ENCODE measurements at regions not wholly inside any gene's neighbourhood (a gene's known extent, or its start where the extent isn't known, plus 50 kb on each side); places are given as distances from the start of the nearest gene placed in this dataset.

DNA sequence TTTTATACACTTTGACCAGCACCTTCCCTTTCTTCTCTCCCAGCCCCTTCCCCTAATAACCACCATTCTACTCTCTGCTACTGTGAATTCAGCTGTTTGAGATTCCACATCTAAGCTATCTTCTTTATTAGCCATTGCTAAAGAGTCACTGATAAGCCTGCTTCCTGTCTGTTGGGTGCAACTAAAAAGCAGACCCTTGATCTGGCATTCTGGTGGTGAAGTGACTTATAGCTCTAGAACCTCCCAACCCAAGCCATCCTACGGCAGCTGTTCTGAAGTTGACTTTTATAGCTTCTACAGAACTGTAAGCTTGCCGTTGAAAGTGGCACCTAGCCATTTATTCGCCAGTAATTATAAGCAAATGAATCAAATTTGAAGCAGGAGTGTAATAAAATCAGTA, 105.6 kb downstream of the AHR start:
- no peak for TF ChIP-seq EZH2phosphoT487 (IDR thresholded peaks at IDR 0.05; ENCODE audit: borderline replicate concordance, low read length)
- TF ChIP-seq, protein P1, sequence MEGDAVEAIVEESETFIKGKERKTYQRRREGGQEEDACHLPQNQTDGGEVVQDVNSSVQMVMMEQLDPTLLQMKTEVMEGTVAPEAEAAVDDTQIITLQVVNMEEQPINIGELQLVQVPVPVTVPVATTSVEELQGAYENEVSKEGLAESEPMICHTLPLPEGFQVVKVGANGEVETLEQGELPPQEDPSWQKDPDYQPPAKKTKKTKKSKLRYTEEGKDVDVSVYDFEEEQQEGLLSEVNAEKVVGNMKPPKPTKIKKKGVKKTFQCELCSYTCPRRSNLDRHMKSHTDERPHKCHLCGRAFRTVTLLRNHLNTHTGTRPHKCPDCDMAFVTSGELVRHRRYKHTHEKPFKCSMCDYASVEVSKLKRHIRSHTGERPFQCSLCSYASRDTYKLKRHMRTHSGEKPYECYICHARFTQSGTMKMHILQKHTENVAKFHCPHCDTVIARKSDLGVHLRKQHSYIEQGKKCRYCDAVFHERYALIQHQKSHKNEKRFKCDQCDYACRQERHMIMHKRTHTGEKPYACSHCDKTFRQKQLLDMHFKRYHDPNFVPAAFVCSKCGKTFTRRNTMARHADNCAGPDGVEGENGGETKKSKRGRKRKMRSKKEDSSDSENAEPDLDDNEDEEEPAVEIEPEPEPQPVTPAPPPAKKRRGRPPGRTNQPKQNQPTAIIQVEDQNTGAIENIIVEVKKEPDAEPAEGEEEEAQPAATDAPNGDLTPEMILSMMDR (IDR thresholded peaks at IDR 0.05; ENCODE audit: low read depth, low read length, poor library complexity, severe bottlenecking), result no peak

Data from DOHH2 (cell line).